GM12891 (cell line): ENCODE measurements at regions not wholly inside any gene's neighbourhood (a gene's known extent, or its start where the extent isn't known, plus 50 kb on each side); places are given as distances from the start of the nearest gene placed in this dataset.
"Not testable (repeated sequence)": the region's sequence is repeated elsewhere in the genome, so short reads cannot be mapped to it uniquely, and the experiment has no call there.

Experiments used
- POLR2A ChIP-seq: IDR thresholded peaks from 2 replicates; pipeline ENCODE4 v1.6.1; 2011; ENCODE audit warnings: low read depth, low read length, control low read depth
- POLR2AphosphoS5 ChIP-seq: IDR thresholded peaks from 2 replicates; pipeline ENCODE4 v1.6.1; 2011; ENCODE audit warnings: low read depth, low read length, control low read depth
- SPI1 ChIP-seq: IDR thresholded peaks from 2 replicates; pipeline ENCODE4 v1.6.1; 2011; ENCODE audit warnings: low read depth, low read length, control low read depth
- TAF1 ChIP-seq: IDR thresholded peaks from 2 replicates; pipeline ENCODE4 v1.6.1; 2011; ENCODE audit warnings: low read depth, low read length, control low read depth

- not testable (repeated sequence) for TF ChIP-seq POLR2AphosphoS5, POLR2A, TAF1, SPI1
These were observed 82.0 kb upstream of the RET start for GRCh38 chr10:42994909-42995308.
